GM12878 (cell line): ENCODE measurements at regions not wholly inside any gene's neighbourhood (a gene's known extent, or its start where the extent isn't known, plus 50 kb on each side); places are given as distances from the start of the nearest gene placed in this dataset.

ENCODE experiments used
- ATAC-seq: fragments of 200-7000 bp; cut with Tn5 transposase; 3 replicates; pipeline ENCODE4 v1.9.1; 2020; ENCODE audit warnings: mild to moderate bottlenecking, moderate library complexity
- BruUV-seq: library from RNA; stranded (reverse); fragments of 400-500 nt; replicated peaks from 2 replicates; lab custom pipeline; 2021; lab: Mats Ljungman, UMichigan
- CTCF ChIA-PET: fragments of 300-600 bp; sonication (Branson Sonifier 250); formaldehyde crosslinking; extraction: SDS; loops from one replicate; lab custom pipeline; 2021; ENCODE audit warnings: inconsistent platforms; lab: Yijun Ruan, JAX
- POLR2A ChIA-PET: fragments of 350-600 bp; formaldehyde crosslinking; extraction: SDS; loops from one replicate; lab custom pipeline; 2021; ENCODE audit warnings: inconsistent platforms; lab: Charles Lee
- RAD21 ChIA-PET: fragments of 300-600 bp; sonication (Branson Sonifier 250); formaldehyde crosslinking; loops from one replicate; lab custom pipeline; 2023; ENCODE audit warnings: antibody characterized with exemption; ENCODE audit not compliant: unreplicated experiment; lab: Charles Lee
- SMC1A ChIA-PET: fragments of 300-600 bp; sonication (Branson Sonifier 250); formaldehyde crosslinking; loops from one replicate; lab custom pipeline; 2023; ENCODE audit not compliant: unreplicated experiment, uncharacterized antibody; lab: Charles Lee
- DNase-seq: peaks from one replicate; pipeline ENCODE4 v3.0.0-alpha.2; 2011; ENCODE audit warnings: low read depth, low spot score
- FAIRE-seq: peaks from 3 replicates; lab custom pipeline; 2011; peaks lifted over from hg19 to GRCh38; lab: Jason Lieb, UNC
- H2AFZ ChIP-seq: 2 replicates; pipeline ENCODE4 v1.6.0; 2011; ENCODE audit warnings: low read depth, low read length, control low read depth; ENCODE audit not compliant: control insufficient read depth
- H3K27ac ChIP-seq: 2 replicates; pipeline ENCODE4 v1.5.1; 2011; ENCODE audit warnings: control low read depth; ENCODE audit not compliant: control insufficient read depth, insufficient read depth
- H3K27me3 ChIP-seq, 2 experiments: replicated peaks in 1 of 2; 2 replicates each; pipeline versions ENCODE4 v1.6.0 to v1.6.1; 2011; ENCODE audit warnings: low read length in 1 of 2; ENCODE audit not compliant: control insufficient read depth in 2 of 2, insufficient read depth in 2 of 2
- H3K36me3 ChIP-seq, 2 experiments: 2 replicates each; pipeline ENCODE4 v1.5.1; 2011; ENCODE audit warnings: low read length in 1 of 2; ENCODE audit not compliant: control insufficient read depth in 2 of 2, insufficient read depth in 2 of 2
- H3K4me1 ChIP-seq: 2 replicates; pipeline ENCODE4 v1.6.1; 2011; ENCODE audit warnings: mild to moderate bottlenecking, low read length, moderate library complexity, mixed read lengths; ENCODE audit not compliant: control insufficient read depth, insufficient read depth
- H3K4me2 ChIP-seq: 2 replicates; pipeline ENCODE4 v1.6.0; 2011; ENCODE audit warnings: control low read depth; ENCODE audit not compliant: control insufficient read depth, insufficient read depth
- H3K4me3 ChIP-seq: fragments of 200-600 bp; sonication (generic); 2 replicates; pipeline ENCODE4 v1.5.1; 2016
- H3K79me2 ChIP-seq: 2 replicates; pipeline ENCODE4 v1.6.0; 2011; ENCODE audit warnings: low read length; ENCODE audit not compliant: control insufficient read depth, insufficient read depth
- H3K9ac ChIP-seq: 2 replicates; pipeline ENCODE4 v1.8.0; 2011; ENCODE audit warnings: low read length, control low read depth, mixed read lengths; ENCODE audit not compliant: control insufficient read depth, insufficient read depth
- H3K9me3 ChIP-seq: replicated peaks from 3 replicates; pipeline ENCODE4 v1.5.1; 2011; ENCODE audit warnings: mild to moderate bottlenecking, low read length; ENCODE audit not compliant: control insufficient read depth, insufficient read depth
- H4K20me1 ChIP-seq: 2 replicates; pipeline ENCODE4 v1.6.0; 2011; ENCODE audit not compliant: control insufficient read depth, insufficient read depth
- ATF7 ChIP-seq: fragments of 450-650 bp; IDR thresholded peaks from 2 replicates; pipeline ENCODE4 v1.6.1; 2016; ENCODE audit warnings: low read depth, mild to moderate bottlenecking
- PML ChIP-seq: IDR thresholded peaks from 2 replicates; pipeline ENCODE4 v1.6.1; 2012; ENCODE audit warnings: low read length, inconsistent platforms
- SIN3A ChIP-seq: IDR thresholded peaks from 2 replicates; pipeline ENCODE4 v1.6.1; 2012; ENCODE audit warnings: low read depth, low read length, improper control_type of control experiment
- SMC3 ChIP-seq: IDR thresholded peaks from 2 replicates; pipeline ENCODE4 v1.6.1; 2011; ENCODE audit warnings: low read length, improper control_type of control experiment, borderline replicate concordance
- SUPT20H ChIP-seq: IDR thresholded peaks from 2 replicates; pipeline ENCODE4 v1.6.1; 2011; ENCODE audit warnings: low read depth, mild to moderate bottlenecking, low read length, moderate library complexity, borderline replicate concordance; ENCODE audit not compliant: control insufficient read depth
- YBX1 ChIP-seq: fragments of 450-650 bp; IDR thresholded peaks from 2 replicates; pipeline ENCODE4 v1.6.1; 2016; ENCODE audit warnings: antibody characterized with exemption
- YY1 ChIP-seq: IDR thresholded peaks from 2 replicates; pipeline ENCODE4 v1.6.1; 2011; ENCODE audit warnings: low read depth, mild to moderate bottlenecking, low read length
- WGBS: methylation state at CpG from one replicate; pipeline ENCODE4 v1.1.6; 2016; ENCODE audit warnings: low lambda C conversion rate; ENCODE audit not compliant: insufficient replicate concordance, insufficient coverage; ENCODE audit errors: missing lambda C conversion rate; 5-methylcytosine and 5-hydroxymethylcytosine counted together
- in situ Hi-C: fragments of 300-500 bp; cut with MboI; formaldehyde crosslinking; loops from 9 replicates; pipeline ENCODE4 v1.14.3; 2018; ENCODE audit warnings: mixed read lengths
- intact Hi-C: fragments of 100-400 bp; cut with micrococcal nuclease; formaldehyde crosslinking; loops from one replicate; pipeline ENCODE4 v1.14.2; 2022; ENCODE audit not compliant: unreplicated experiment
- TF ChIP-seq, protein P1 (sequence below): fragments of 450-650 bp; IDR thresholded peaks from 2 replicates; pipeline ENCODE4 v1.6.1; 2018; ENCODE audit warnings: mild to moderate bottlenecking, low read depth, moderate library complexity; ENCODE audit not compliant: partially characterized antibody
- TF ChIP-seq, protein P2 (sequence below): IDR thresholded peaks from 2 replicates; pipeline ENCODE4 v1.6.1; 2012; ENCODE audit warnings: low read depth, low read length, improper control_type of control experiment

DNA sequence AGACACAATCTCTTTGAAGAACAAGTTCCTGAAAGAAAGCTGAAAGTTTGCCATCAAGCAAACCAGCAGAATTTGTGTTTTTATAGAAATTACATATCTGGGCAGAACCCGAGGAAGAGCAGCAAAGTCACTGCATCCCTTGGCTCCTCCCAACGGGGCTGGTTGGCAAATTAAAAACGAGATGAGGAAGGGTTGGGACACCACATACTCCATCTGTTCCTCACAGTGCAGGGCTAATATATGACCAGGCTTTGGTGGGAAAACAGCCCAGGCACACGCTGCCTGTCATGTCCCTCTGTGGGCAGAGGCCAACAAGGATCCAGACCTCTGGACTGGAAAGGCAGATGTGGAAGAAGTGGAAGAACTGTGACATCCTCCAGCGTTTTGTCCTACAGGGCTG is 607.3 kb downstream of the CDH26 start:
- POLR2A ChIA-PET, result no interaction called here
- Histone ChIP-seq H3K9me3 (no peaks in the 10 kb centered on the region; the same call in 2 of the 3 replicates), H3K4me1 (no peaks in the 10 kb centered on the region), H2AFZ (no peak overlapping the region), H3K27me3 (no peaks in the 10 kb centered on the region), H3K9ac (no peak overlapping the region), H3K4me3 (no peak overlapping the region), H3K36me3 (no peaks in the 10 kb centered on the region), H3K4me2 (no peak overlapping the region), H4K20me1 (no peaks in the 10 kb centered on the region), H3K27ac (no peak overlapping the region), H3K79me2 (no peaks in the 10 kb centered on the region)
- RAD21 ChIA-PET, result no interaction called here
- SMC1A ChIA-PET, result no interaction called here
- in situ Hi-C loops, result no loop called here
- CTCF ChIA-PET, result no interaction called here
- BruUV-seq, result no TSS peak
- no peak for ATAC-seq
- WGBS, result 0% methylated on average over 5 of the region's 5 CpGs
- TF ChIP-seq, protein P1, sequence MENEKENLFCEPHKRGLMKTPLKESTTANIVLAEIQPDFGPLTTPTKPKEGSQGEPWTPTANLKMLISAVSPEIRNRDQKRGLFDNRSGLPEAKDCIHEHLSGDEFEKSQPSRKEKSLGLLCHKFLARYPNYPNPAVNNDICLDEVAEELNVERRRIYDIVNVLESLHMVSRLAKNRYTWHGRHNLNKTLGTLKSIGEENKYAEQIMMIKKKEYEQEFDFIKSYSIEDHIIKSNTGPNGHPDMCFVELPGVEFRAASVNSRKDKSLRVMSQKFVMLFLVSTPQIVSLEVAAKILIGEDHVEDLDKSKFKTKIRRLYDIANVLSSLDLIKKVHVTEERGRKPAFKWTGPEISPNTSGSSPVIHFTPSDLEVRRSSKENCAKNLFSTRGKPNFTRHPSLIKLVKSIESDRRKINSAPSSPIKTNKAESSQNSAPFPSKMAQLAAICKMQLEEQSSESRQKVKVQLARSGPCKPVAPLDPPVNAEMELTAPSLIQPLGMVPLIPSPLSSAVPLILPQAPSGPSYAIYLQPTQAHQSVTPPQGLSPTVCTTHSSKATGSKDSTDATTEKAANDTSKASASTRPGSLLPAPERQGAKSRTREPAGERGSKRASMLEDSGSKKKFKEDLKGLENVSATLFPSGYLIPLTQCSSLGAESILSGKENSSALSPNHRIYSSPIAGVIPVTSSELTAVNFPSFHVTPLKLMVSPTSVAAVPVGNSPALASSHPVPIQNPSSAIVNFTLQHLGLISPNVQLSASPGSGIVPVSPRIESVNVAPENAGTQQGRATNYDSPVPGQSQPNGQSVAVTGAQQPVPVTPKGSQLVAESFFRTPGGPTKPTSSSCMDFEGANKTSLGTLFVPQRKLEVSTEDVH, result no peak
- TF ChIP-seq PML, result no peak
- TF ChIP-seq SIN3A, result no peak
- TF ChIP-seq YY1, result no peak
- TF ChIP-seq ATF7, result no peak
- no peak for TF ChIP-seq YBX1
- TF ChIP-seq, protein P2, sequence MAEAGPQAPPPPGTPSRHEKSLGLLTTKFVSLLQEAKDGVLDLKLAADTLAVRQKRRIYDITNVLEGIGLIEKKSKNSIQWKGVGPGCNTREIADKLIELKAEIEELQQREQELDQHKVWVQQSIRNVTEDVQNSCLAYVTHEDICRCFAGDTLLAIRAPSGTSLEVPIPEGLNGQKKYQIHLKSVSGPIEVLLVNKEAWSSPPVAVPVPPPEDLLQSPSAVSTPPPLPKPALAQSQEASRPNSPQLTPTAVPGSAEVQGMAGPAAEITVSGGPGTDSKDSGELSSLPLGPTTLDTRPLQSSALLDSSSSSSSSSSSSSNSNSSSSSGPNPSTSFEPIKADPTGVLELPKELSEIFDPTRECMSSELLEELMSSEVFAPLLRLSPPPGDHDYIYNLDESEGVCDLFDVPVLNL, result no peak
- TF ChIP-seq SUPT20H, result no peak
- no peak for TF ChIP-seq SMC3
- no peak for FAIRE-seq
- no peak for DNase-seq
- intact Hi-C loops, result no loop called here
